HepG2 (cell line): ENCODE measurements at regions not wholly inside any gene's neighbourhood (a gene's known extent, or its start where the extent isn't known, plus 50 kb on each side); places are given as distances from the start of the nearest gene placed in this dataset.

Experiments
- ATAC-seq: fragments of 200-7000 bp; cut with Tn5 transposase; 3 replicates; pipeline ENCODE4 v1.9.1; 2020; ENCODE audit warnings: mild to moderate bottlenecking, moderate library complexity
- BruUV-seq: library from RNA; stranded (reverse); fragments of 400-500 nt; replicated peaks from 2 replicates; lab custom pipeline; 2021; lab: Mats Ljungman, UMichigan
- CTCF ChIA-PET: fragments of 300-600 bp; formaldehyde crosslinking; extraction: SDS; loops from one replicate; lab custom pipeline; 2021; ENCODE audit warnings: low total read pairs, inconsistent platforms, low intra/inter-chr PET ratio; lab: Yijun Ruan, JAX
- POLR2A ChIA-PET: fragments of 350-600 bp; sonication (Branson Sonifier 250); formaldehyde crosslinking; loops from one replicate; lab custom pipeline; 2020; ENCODE audit warnings: antibody characterized with exemption, inconsistent platforms; lab: Yijun Ruan, JAX
- DNase-seq: peaks from one replicate; pipeline ENCODE4 v3.0.0-alpha.2; 2015; ENCODE audit warnings: low spot score
- FAIRE-seq: peaks from 3 replicates; lab custom pipeline; 2011; peaks lifted over from hg19 to GRCh38; lab: Jason Lieb, UNC
- H2AFZ ChIP-seq: one replicate; pipeline ENCODE4 v1.6.1; 2011; ENCODE audit warnings: low read length, inconsistent platforms
- H3K27ac ChIP-seq: fragments of 300-600 bp; 3 replicates; pipeline ENCODE4 v1.8.0; 2011; ENCODE audit warnings: mixed run types, mild to moderate bottlenecking, mixed read lengths, low read length, inconsistent platforms; ENCODE audit not compliant: insufficient read depth; ENCODE audit errors: extremely low read length
- H3K27me3 ChIP-seq, 2 experiments: fragments of 200-600 bp in 1 of 2; 2 replicates in 1 of 2; 3 replicates in 1 of 2; pipeline versions ENCODE4 v1.6.0 to v1.8.0; 2011; ENCODE audit warnings: low read length in 2 of 2, mild to moderate bottlenecking in 2 of 2, moderate library complexity in 2 of 2, inconsistent platforms in 1 of 2; ENCODE audit not compliant: insufficient read depth in 2 of 2, control insufficient read depth in 1 of 2
- H3K36me3 ChIP-seq, 2 experiments: fragments of 200-600 bp in 1 of 2; replicated peaks in 1 of 2; 2 replicates in 1 of 2; 3 replicates in 1 of 2; pipeline versions ENCODE4 v1.5.1 to v1.8.0; 2011; ENCODE audit warnings: low read length in 2 of 2, inconsistent platforms in 1 of 2; ENCODE audit not compliant: insufficient read depth in 2 of 2, control insufficient read depth in 1 of 2
- H3K4me1 ChIP-seq: 2 replicates; pipeline ENCODE4 v1.5.1; 2012; ENCODE audit warnings: low read length, inconsistent platforms; ENCODE audit not compliant: insufficient read depth
- H3K4me2 ChIP-seq: 2 replicates; pipeline ENCODE4 v1.6.0; 2011; ENCODE audit warnings: low read depth, low read length, inconsistent platforms
- H3K4me3 ChIP-seq, 3 experiments: fragments of 200-600 bp in 1 of 3; sonication (generic), shearing (Covaris generic) in 1 of 3; replicated peaks in 1 of 3; 2 replicates each; pipeline ENCODE4 v1.5.1; 2011 to 2016; ENCODE audit warnings: low read length in 3 of 3, inconsistent platforms in 2 of 3, low read depth in 2 of 3, mild to moderate bottlenecking in 2 of 3, control low read depth in 1 of 3, mixed read lengths in 1 of 3; ENCODE audit not compliant: insufficient read depth in 1 of 3
- H3K79me2 ChIP-seq: one replicate; pipeline ENCODE4 v1.6.1; 2011; ENCODE audit warnings: low read length, inconsistent platforms; ENCODE audit not compliant: insufficient read depth
- H3K9ac ChIP-seq: 2 replicates; pipeline ENCODE4 v1.6.0; 2011; ENCODE audit warnings: mild to moderate bottlenecking, low read depth, low read length, inconsistent platforms; ENCODE audit not compliant: insufficient read depth
- H3K9me3 ChIP-seq: 2 replicates; pipeline ENCODE4 v1.5.1; 2012; ENCODE audit warnings: mild to moderate bottlenecking, low read length
- H4K20me1 ChIP-seq: 2 replicates; pipeline ENCODE4 v1.6.0; 2011; ENCODE audit warnings: inconsistent platforms, mild to moderate bottlenecking, low read length, moderate library complexity; ENCODE audit not compliant: insufficient read depth
- BRF2 ChIP-seq: sonication (generic); formaldehyde crosslinking; IDR thresholded peaks from 2 replicates; pipeline ENCODE4 v1.8.1; 2022; ENCODE audit warnings: mild to moderate bottlenecking, missing genetic modification reagents
- E2F1 ChIP-seq: sonication (generic); formaldehyde crosslinking; IDR thresholded peaks from 2 replicates; pipeline ENCODE4 v1.5.0; 2020; ENCODE audit warnings: missing genetic modification reagents
- ETV6 ChIP-seq: sonication (generic); formaldehyde crosslinking; conservative IDR thresholded peaks from 2 replicates; pipeline ENCODE4 v1.4.0; 2020; ENCODE audit warnings: missing genetic modification reagents
- HIC2 ChIP-seq: sonication (generic); formaldehyde crosslinking; IDR thresholded peaks from 2 replicates; pipeline ENCODE4 v1.9.0; 2022; ENCODE audit warnings: low read depth, missing genetic modification reagents
- HMG20B ChIP-seq: conservative IDR thresholded peaks from 2 replicates; pipeline ENCODE4 v1.6.1; 2016; ENCODE audit warnings: missing genetic modification reagents, missing compliant biosample characterization
- PRMT3 ChIP-seq: sonication (generic); formaldehyde crosslinking; IDR thresholded peaks from 2 replicates; pipeline ENCODE4 v1.8.1; 2022; ENCODE audit warnings: low read depth, mild to moderate bottlenecking, moderate library complexity, missing genetic modification reagents, borderline replicate concordance
- RBM39 ChIP-seq: fragments of 200-400 bp; formaldehyde crosslinking; IDR thresholded peaks from one replicate; pipeline ENCODE4 v1.6.1; 2018; ENCODE audit warnings: antibody characterized with exemption, mild to moderate bottlenecking, low read depth, low read length; ENCODE audit not compliant: poor library complexity, severe bottlenecking
- REPIN1 ChIP-seq: sonication (generic); formaldehyde crosslinking; IDR thresholded peaks from 2 replicates; pipeline ENCODE4 v1.8.0; 2022; ENCODE audit warnings: missing genetic modification reagents, low read depth, mild to moderate bottlenecking, borderline replicate concordance
- RFX5 ChIP-seq: IDR thresholded peaks from 2 replicates; pipeline ENCODE4 v1.6.1; 2011; ENCODE audit warnings: low read depth, low read length, improper control_type of control experiment
- SIX1 ChIP-seq: sonication (generic); formaldehyde crosslinking; IDR thresholded peaks from 2 replicates; pipeline ENCODE4 v1.4.0; 2020; ENCODE audit warnings: missing genetic modification reagents, borderline replicate concordance
- SP1 ChIP-seq, 2 experiments: fragments of 450-650 bp in 1 of 2; sonication (generic) in 1 of 2; formaldehyde crosslinking in 1 of 2; IDR thresholded peaks; 2 replicates each; pipeline versions ENCODE4 v1.4.0 to v1.6.1; 2016 to 2020; ENCODE audit warnings: missing genetic modification reagents in 1 of 2
- ZNF383 ChIP-seq: sonication (generic); formaldehyde crosslinking; IDR thresholded peaks from 2 replicates; pipeline ENCODE4 v1.4.0; 2020; ENCODE audit warnings: missing genetic modification reagents, mild to moderate bottlenecking, borderline replicate concordance
- ZNF678 ChIP-seq: sonication (generic); formaldehyde crosslinking; IDR thresholded peaks from 2 replicates; pipeline ENCODE4 v1.4.0; 2020; ENCODE audit warnings: mild to moderate bottlenecking, missing genetic modification reagents
- ZNF891 ChIP-seq: sonication (generic); formaldehyde crosslinking; IDR thresholded peaks from 2 replicates; pipeline ENCODE4 v1.5.0; 2020; ENCODE audit warnings: mild to moderate bottlenecking, missing genetic modification reagents
- ZSCAN21 ChIP-seq: sonication (generic); formaldehyde crosslinking; IDR thresholded peaks from 2 replicates; pipeline ENCODE4 v1.8.0; 2022; ENCODE audit warnings: mild to moderate bottlenecking, missing genetic modification reagents, moderate library complexity, borderline replicate concordance
- ZSCAN29 ChIP-seq: sonication (generic); formaldehyde crosslinking; conservative IDR thresholded peaks from 2 replicates; pipeline ENCODE4 v1.4.0; 2020; ENCODE audit warnings: mild to moderate bottlenecking, missing genetic modification reagents
- WGBS: methylation state at CpG from one replicate; pipeline ENCODE4 v1.1.6; 2017; ENCODE audit warnings: low lambda C conversion rate; 5-methylcytosine and 5-hydroxymethylcytosine counted together
- in situ Hi-C: cut with HindIII; loops from 2 replicates; pipeline ENCODE4 v1.10.0; 2017; ENCODE audit warnings: low pct_unique_long_range_greater_than_20kb; ENCODE audit not compliant: extremely low pct_ligation_motif_present
- intact Hi-C: fragments of 100-400 bp; cut with micrococcal nuclease; formaldehyde crosslinking; loops from one replicate; pipeline ENCODE4 v1.10.0; 2022; ENCODE audit not compliant: unreplicated experiment
- TF ChIP-seq, protein P1 (sequence below): sonication (generic); formaldehyde crosslinking; IDR thresholded peaks from 2 replicates; pipeline ENCODE4 v1.5.0; 2020; ENCODE audit warnings: mild to moderate bottlenecking, missing genetic modification reagents

- in situ Hi-C loops (no loop called here), intact Hi-C loops (no loop called here)
- FAIRE-seq = no peak
- no peak for ATAC-seq
- no TSS peak for BruUV-seq
- TF ChIP-seq BRF2 (CRISPR knock-in tag) = no peak
- no peak for TF ChIP-seq RFX5
- no peak for TF ChIP-seq REPIN1 (CRISPR knock-in tag)
- TF ChIP-seq ZSCAN29 (CRISPR knock-in tag) = no peak
- no peak for TF ChIP-seq ZNF678 (CRISPR knock-in tag)
- no peak for TF ChIP-seq RBM39
- TF ChIP-seq ZSCAN21 (CRISPR knock-in tag) = no peak
- TF ChIP-seq ZNF383 = no peak
- TF ChIP-seq ZNF891 = no peak
- TF ChIP-seq HIC2 (CRISPR knock-in tag) = no peak
- no peak for TF ChIP-seq E2F1 (CRISPR knock-in tag)
- no peak for TF ChIP-seq SP1 (IDR thresholded peaks at IDR 0.05)
- TF ChIP-seq SP1 (CRISPR knock-in tag; IDR thresholded peaks at IDR 0.05) = no peak
- TF ChIP-seq SIX1 = no peak
- no peak for TF ChIP-seq HMG20B (CRISPR knock-in tag)
- no peak for TF ChIP-seq ETV6
- TF ChIP-seq, protein P1, sequence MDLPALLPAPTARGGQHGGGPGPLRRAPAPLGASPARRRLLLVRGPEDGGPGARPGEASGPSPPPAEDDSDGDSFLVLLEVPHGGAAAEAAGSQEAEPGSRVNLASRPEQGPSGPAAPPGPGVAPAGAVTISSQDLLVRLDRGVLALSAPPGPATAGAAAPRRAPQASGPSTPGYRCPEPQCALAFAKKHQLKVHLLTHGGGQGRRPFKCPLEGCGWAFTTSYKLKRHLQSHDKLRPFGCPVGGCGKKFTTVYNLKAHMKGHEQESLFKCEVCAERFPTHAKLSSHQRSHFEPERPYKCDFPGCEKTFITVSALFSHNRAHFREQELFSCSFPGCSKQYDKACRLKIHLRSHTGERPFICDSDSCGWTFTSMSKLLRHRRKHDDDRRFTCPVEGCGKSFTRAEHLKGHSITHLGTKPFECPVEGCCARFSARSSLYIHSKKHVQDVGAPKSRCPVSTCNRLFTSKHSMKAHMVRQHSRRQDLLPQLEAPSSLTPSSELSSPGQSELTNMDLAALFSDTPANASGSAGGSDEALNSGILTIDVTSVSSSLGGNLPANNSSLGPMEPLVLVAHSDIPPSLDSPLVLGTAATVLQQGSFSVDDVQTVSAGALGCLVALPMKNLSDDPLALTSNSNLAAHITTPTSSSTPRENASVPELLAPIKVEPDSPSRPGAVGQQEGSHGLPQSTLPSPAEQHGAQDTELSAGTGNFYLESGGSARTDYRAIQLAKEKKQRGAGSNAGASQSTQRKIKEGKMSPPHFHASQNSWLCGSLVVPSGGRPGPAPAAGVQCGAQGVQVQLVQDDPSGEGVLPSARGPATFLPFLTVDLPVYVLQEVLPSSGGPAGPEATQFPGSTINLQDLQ (CRISPR knock-in tag) = no peak
- no peak for TF ChIP-seq PRMT3 (CRISPR knock-in tag)
- TF ChIP-seq, all 625 proteins: peak for 0
- H3K36me3 ChIP-seq = no peaks in the 10 kb centered on the region
- ChIA-PET POLR2A (no interaction called here), CTCF (no interaction called here)
- H3K4me1 ChIP-seq = no peaks in the 10 kb centered on the region
- H3K79me2 ChIP-seq = no peaks in the 10 kb centered on the region
- 0% methylated on average over 1 of the region's 1 CpG for WGBS
- no peaks in the 10 kb centered on the region for H3K27me3 ChIP-seq
- no peak overlapping the region for H2AFZ ChIP-seq
- no peak overlapping the region for H3K4me2 ChIP-seq
- no peak overlapping the region for H3K9ac ChIP-seq
- no peaks in the 10 kb centered on the region for H4K20me1 ChIP-seq
- no peaks in the 10 kb centered on the region for H3K9me3 ChIP-seq
- H3K27ac ChIP-seq = no peak overlapping the region
- no peak for DNase-seq
- no peak overlapping the region for H3K4me3 ChIP-seq
Observed at GRCh38 chr7:84809877-84810276, 377.0 kb downstream of the SEMA3D start.
